Forelimb muscle (tissue), 1 donor: ENCODE measurements at regions not wholly inside any gene's neighbourhood (a gene's known extent, or its start where the extent isn't known, plus 50 kb on each side); places are given as distances from the start of the nearest gene placed in this dataset.
"Not testable (repeated sequence)": the region's sequence is repeated elsewhere in the genome, so short reads cannot be mapped to it uniquely, and the experiment has no call there.

Experiments
- DNase-seq: peaks from one replicate; pipeline ENCODE4 v3.0.0-alpha.2; 2013; ENCODE audit warnings: low read depth

DNA sequence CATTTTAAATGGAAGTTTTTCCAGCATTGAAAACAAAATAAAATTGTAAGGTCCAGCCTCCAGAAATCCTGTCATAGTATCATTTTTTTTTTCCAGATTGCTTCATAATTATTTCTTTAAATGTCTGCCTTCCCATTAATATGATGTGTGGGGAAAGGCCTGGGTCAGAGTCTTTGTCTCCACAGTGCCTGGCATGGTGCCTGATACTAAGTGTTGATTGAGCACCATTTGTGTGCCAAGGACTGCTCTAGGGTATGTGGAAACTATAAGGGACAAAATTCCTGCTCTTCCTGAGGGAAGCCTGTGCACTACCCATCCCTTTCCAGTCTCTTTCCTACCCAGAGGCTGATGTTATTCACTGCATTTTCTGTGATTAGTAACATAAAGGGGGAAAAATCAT lies 53.1 kb upstream of the BEND4 start:
- DNase-seq = no peak

DNA sequence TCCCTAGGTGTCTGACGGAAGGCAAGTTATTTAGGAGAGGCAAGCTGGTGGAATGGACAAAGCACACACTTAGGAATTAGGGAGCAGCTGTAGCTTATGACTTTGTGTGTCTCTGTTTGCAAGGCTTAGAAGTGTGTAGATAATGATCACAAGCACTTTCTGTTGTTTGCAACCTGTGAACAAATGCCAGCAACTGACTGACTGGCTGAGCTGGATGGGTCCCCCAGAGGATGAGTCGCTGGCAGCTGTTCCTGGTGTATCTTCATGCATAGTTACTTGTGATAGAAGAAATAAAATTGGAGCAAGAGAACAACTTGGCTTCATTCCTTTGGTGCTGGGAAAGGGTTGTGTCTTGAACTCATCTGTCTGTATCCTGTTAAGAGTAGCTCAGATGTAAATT lies 64.2 kb upstream of the BEND4 start:
- DNase-seq = no peak

DNA sequence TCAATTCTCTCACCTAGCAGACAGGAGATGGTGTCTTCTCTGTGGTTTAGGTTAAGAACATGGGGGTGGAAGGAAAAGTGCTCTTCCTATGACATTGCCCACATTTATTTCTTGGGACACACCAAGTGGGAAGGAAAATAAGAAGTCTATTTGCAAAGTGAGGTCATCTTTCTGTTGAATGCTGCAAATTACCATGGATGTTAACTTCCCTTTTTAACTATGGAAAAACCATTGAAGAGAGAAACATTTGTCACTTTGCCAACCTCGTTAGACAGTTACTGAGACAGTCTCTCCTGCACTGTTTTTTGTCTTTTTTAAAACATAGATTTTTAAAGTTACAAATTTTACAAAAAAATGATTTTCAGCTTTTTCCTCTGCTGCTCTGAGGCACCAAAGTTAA lies 72.8 kb upstream of the BEND4 start:
- DNase-seq = no peak

DNA sequence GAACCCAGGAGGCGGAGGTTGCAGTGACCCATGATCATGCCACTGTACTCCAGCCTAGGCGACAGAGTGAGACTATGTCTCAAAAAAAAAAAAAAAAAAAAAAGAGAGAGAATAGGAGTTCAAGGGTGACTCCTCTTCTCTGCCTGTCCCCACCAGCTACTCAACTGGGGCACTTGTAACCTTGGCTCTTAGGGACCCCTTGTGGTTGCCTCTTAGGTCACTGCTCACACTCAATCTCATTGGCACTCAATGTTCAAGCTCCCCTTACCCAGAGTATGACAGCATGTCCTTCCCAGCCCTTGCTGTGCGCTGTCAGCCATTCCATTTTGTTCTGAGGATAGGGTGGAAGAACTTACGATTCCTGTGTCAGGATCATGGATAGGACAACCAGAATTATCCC lies 82.4 kb upstream of the BEND4 start:
- DNase-seq = no peak

DNA sequence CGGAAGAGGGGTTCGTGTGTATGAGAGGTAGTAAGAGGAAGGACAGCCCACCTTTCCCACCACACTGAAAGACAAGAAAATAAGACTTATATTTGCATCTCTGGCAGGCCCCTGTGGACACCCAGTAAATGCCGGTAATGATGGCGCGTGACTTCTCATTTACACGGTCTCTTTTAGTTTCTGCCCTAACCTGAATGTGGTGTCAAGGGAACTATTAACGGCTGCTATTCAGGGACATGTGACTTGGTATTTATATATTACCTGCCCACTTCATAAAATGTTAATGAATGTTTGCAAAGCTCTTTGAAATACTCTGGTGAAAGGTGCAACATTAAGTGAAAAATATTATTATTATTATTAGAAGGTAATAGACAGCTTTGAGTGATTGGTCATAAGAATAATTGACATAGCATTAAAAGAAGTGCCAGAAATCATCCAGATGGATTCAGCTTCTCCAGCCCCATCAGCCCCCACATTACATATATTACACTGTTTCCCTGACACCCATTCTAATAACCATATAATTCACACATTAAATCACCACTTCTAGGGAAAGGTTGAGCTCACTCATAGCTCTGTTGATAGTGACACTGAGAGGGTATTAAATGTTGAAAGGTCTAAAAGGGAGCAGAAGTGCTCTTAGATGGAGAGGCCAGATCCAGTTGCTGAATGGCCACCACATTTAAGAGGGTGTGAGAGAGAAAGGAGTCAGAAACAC lies 83.0 kb upstream of the BEND4 start:
- no peak for DNase-seq

DNA sequence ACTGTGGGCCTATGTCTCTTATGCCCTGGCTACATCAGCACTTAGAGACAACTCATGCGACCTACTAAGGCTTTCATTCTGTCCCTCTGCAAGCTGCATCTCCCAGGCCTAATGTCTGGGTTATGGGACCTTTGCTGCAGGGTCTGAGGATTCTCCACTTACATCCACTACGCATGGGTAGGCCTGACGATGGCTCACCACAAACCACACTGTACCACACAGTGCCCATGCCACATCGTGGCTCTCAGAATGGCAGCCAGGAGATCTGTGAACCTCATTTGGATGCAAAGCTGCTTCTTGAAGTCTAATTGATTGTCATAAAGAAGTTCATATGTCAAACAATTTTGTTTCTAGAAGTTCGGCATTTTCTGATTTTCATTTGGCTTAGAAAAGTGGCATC lies 84.6 kb upstream of the BEND4 start:
- DNase-seq = no peak

DNA sequence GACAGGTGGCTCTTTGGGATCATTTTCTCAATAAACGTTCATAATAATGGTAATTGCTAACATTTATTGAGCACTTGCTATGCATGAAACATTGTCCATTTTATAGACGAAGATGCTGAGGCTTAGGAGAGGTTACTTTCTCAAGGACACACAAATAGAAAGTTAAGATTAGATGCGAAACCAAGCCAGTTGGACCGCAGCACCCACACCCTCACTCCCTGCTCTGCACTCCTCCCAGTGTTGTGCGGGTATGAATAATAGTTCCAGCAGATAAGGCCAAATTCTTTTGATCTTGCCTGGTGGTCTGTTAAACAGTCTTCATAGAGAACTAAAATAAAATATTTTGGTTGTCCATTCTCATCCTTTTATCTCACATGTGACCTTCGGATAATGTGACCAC lies 85.0 kb upstream of the BEND4 start:
- no peak for DNase-seq

DNA sequence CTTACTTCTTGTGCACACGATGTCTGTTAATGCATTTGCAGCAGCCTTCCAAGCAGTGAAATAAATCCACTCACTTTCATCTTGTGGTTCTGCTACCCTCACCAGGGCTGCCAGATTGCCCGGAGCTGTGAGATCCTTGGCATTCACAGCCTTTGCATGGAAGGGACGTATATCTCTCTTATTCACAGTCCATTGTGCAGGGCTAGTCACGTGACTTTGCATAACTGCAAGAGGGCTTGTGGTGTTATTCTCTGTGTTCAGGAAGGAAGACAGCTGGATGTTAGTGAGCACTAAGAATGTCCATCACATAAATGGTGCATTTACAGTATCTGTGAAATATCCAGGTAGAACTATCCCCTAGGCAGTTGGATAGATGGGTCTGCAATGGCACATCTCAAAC lies 96.5 kb upstream of the BEND4 start:
- DNase-seq = no peak

DNA sequence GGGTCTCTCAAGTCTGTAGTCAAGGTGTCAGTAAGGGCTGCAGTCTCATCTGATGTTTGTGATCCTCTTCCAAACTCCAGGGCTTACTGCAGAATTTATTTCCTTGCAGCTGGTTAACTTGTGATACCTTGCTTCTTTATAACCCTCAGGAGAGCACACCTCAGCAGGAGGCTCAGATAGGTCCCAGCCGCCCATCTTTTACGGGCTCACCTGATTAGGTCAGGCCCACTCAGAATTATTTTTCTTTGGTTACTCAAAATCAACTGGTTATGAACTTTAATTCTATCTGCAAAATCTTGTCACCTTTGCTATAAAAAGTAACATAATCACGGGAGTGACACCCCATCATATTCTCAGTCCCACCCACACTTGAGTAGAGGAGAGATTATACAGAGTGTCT lies 99.9 kb upstream of the BEND4 start:
- no peak for DNase-seq

DNA sequence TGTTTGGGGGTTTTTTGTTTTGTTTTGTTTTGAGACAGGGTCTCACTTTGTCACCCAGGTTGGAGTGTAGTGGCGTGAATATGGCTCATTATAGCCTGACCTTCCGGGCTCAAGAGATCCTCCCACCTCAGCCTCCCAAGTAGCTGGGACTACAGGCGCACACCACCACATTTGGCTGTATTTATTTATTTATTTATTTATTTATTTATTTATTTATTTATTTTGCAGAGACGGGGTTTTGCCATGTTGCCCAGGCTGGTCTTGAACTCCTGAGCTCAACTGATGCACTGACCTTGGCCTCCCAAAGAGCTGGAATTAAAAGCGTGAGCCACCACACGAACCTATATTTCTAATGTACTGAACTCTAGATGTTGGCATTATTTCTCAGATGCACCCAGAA lies 105.2 kb upstream of the BEND4 start:
- DNase-seq = not testable (repeated sequence)

DNA sequence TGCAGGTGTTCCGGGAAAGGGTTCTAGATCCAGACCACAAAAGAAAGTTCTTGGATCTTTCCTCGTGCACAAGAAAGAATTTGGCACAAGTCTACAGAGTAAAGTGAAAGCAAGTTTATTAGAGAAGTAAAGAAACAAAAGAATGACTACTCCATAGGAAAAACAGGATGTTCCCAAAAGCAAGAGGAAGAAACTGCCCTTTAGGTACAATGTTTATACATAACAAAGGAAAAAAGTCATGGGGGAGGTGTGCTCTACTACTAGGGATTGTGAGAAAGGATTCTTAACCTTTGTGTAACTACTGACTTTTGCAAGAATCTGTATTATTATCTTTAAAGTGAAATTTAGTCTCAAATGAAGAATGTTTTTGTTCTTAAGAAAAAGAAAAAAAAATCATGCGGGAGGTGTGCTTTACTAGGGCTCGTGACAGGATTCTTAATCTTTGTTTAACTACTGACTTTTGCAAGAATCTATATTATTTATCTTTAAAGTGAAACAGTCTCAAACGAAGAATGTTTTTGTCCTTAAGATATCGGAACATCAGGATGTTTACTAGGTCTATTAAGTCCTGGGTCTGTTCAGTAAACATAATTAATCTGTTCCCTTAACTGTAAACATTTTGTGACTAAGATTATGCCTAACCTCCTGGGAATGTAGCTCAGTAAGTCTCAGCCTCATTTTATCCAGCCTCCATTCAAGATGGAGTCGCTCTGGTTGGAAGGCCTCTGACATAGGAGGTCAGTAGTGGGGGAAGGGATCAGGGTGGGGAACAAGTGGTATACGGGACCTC lies 110.4 kb upstream of the BEND4 start:
- no peak for DNase-seq

DNA sequence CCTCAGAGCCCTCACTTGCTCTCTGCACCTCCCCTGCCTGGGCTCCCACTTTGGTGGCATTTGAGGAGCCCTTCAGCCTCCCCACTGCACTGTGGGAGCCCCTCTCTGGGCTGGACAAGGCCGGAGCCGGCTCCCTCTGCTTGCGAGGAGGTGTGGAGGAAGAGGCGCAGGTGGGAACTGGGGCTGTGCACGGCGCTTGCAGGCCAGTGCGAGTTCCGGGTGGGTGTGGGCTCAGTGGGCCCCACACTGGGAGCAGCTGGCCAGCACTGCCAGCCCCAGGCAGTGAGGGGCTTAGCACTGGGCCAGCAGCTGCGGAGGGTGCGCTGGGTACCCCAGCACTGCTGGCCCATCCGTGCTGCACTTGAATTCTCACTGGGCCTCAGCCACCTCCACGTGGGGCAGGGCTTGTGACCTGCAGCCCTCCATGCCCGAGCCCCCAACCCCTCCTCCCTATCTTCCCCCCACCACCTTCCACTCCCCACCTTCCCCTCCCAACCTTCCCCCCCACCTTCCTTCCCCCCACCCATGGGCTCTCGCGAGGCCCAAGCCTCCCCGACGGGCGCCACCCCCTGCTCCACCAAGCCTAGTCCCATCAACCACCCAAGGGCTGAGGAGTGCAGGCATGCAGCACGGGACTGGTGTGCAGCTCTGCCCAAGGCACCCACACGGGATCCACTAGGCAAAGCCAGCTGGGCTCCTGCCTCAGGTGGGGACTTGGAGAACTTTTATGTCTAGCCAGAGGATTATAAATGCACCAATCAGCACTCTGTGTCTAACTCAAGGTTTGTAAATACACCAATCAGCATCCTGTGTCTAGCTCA lies 113.5 kb upstream of the BEND4 start:
- DNase-seq = no peak

DNA sequence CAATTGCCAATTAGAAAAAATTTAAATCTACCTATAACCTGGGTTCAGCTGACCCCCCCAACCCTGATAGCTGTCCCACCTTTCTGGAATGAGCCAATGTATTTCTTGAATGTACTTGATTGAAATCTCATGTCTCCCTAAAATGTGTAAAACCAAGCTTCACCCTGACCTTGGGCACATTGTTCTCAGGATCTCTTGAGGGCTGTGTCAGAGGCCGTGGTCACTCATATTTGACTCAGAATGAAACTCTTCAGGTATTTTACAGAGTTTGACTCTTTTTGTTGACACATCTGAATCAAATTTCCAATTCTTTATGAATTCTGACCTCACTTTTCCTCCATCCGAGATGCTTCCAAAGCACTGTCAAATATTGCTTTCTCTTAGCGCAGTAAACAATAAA lies 115.3 kb upstream of the BEND4 start:
- no peak for DNase-seq

DNA sequence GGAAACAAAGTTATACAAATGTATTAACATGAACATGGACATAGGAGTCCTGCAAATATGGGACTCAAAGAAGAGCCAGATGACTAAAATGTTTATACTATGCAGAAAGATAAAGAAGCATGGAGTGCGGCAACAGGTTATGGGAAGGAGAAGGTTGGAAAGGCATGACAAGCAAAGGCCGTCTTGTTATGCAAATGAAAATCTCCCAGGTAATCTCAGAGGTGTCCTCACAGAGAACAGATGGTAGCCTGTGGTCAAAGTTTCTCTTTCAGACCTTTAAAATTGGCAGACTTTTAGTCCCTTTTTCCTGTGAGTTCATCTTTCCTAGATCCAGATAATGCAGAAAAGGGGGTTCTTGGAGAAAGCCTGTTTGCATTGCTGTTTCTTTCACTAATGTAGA lies 116.4 kb upstream of the BEND4 start:
- no peak for DNase-seq

DNA sequence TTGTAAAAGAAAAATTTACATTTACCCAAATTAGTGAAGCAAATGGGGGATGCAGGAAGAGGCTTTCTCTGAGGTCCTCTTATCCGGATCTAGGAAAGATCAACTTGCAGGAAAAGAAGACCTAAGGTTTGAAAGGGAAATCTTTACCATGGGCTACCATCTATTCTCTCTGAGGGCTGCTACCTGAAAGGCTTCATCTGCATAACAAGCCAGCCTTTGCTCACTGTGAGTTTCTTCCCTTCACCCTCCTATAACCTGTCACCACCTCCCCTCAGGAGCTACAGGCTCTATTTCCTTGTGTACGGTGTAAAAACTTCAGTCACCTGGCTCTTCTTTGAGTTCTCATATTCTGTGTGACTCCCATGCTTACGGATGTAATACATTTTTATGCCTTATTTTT lies 118.6 kb upstream of the BEND4 start:
- DNase-seq = no peak

DNA sequence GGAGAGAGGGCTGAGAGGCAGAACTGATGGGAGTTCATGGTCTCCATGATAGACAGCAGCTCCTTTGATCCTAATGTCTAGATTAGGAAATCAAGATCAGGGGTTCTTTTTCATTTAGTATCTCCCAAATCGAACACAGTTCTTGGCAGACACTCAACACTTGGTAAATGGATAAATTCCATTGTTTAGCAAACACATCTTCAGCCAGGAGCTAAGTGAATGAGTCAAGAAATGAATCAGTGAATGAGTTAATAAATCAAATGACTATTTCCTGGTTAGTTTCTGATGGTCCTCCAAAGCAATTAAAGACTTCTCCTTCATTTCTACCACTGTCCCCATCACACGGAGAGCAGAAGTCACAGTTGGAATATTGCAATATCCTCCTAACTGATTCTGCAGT lies 120.0 kb upstream of the SHISA3 start:
- DNase-seq = no peak

DNA sequence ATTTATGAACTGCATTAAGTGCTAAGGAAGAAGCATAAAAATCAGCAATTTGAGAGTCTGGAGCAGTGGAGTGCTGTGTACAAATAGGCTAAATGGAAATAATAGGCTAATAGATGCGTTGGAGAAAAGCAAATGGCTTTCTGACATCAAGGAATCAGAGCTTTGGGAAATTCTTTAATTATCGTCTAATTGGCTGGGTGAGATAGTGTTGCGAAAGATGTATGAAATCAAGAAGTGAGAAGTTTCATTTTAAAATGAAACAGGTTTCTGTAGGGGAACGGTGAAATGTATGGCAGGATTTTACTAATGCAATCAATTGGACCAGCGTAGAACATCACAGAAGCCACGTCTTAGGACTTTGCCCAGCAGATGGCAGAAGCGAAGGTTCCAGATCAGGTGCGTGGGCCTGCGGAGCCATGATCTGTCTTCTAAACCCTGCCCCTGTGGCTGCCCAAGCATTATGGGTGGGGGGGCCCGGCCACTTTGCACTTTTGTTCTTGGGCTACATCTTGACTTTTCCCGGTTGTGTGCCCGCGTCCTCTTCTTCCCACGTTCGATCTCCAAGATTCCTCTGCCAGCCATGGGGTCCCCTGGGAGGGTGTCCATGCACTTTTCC lies 118.5 kb upstream of the SHISA3 start:
- DNase-seq = no peak

DNA sequence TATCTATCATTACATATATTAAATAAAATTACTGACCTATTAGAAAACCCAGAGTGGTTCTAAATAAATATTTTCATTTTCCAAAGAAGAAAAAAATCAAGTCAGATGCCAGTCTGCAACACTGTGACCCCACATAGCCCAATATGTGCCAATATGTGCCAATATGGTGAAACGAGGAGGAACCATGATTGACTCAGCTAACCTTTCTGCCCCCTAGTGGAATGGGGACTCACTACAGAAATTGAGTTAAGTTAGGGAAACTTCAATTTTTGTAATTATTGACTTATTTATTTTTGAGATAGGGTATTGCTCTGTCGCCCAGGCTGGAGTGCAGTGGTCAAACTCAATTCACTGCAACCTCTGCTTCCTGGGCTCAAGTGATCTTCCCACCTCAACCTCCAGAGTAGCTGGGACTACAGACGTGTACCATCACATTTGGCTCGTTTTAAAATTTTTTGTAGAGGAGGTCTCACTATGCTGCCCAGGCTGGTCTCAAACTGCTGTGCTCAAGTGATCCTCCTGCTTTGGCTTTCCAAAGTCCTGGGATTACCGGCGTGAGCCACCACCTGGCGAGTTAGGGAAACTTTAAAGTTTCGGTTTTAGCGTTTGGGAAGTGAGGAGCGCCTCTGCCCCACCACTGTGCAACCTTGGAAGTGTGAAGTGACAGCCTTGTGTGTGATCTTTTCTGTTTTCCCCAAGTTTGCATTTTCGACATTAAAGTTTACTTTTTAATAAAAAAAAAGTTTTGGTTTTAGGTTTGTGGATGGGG lies 116.8 kb upstream of the SHISA3 start:
- DNase-seq = no peak

DNA sequence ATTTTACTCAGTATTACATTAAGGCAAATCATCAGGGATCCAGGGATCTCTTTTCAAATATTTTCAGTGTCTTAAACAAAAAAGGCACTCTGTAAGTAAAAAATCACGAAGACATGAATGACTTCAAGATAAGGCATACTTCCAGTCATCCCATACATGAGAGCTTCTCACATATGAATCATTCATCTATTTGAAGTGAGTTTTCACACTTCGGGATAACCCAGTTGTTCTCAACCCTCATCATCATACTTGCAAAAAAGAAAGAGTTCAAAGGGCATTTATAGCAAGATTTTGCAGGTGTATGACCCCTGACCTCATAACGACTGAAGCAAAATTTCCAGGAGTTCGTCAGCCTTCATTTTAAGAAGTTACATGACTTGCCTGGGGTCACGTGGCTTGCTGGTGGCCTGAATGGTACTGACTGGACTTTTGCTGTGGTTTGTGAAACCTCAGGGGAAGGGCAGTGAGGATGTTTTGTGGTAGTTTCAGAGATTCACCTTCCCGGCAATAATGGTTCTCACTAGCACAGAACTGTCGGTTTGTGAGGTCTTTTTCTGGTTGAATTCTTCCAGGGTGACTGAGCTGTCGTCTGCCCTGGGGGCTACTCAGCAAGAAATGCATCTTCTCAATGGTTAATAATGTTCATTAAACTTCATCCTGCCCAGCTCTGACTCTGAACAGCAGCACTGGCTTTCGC lies 115.8 kb upstream of the SHISA3 start:
- DNase-seq = no peak

DNA sequence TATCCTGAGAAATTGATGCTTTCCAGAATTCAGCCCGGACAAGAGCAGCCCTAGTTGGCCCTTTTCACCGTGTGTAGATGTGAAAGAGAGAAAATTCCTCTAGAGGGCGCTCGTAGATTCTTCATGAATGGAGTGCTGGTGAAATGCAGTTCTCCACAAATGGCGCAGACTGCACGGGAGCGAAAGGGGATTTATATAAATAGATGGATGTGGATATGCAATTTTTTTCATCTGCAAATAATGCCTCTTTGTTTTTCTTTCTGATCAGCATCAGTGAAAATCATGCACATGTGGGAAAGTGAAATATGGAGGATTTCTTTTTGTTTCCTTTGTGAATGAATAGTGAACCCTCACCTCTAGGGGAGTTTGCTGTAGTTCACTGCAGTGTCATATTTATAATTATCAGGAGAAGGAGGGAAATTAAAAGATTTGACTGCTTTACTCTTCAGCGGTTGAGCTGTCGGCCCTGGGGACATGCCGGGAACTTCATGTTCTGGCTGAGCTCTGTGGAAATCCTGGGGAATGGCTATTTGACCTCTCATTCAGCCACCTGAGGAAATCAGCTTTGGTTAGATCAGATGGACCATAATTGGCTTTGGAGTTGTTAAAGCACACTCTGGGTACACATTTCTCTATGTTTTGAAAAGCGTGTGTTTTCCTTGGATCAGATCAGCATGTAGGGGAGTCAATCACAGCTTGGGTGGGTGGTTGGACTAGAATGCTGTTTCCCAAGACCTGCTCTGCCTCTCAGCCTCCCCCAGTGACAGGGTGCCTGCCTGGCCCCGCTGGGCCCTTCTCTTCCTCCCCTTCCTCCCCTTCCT lies 115.0 kb upstream of the SHISA3 start:
- DNase-seq = peak; percentile 67
